Activated CD8-positive, alpha-beta memory T cell treated with anti-CD3 and anti-CD28 coated beads, Interleukin-2, amount 10 ng/mL, durations not matched to agents 7 days and 5 days (primary cell): ENCODE measurements at regions not wholly inside any gene's neighbourhood (a gene's known extent, or its start where the extent isn't known, plus 50 kb on each side); places are given as distances from the start of the nearest gene placed in this dataset.

ENCODE experiments used
- ATAC-seq: fragments of 150-1000 bp; cut with Tn5 transposase; one replicate; pipeline ENCODE4 v1.10.0; 2021; ENCODE audit warnings: moderate library complexity
- CTCF ChIA-PET: fragments of 350-600 bp; sonication (Branson Sonifier 250); formaldehyde crosslinking; loops from one replicate; lab custom pipeline; 2021; ENCODE audit warnings: antibody characterized with exemption; lab: Charles Lee
- DNase-seq: peaks from one replicate; pipeline ENCODE4 v3.0.0-alpha.2; 2020
- H3K27ac Mint-ChIP-seq: one replicate; pipeline ENCODE4 v1.8.0; 2021; ENCODE audit warnings: mild to moderate bottlenecking, mixed read lengths
- H3K27me3 Mint-ChIP-seq: one replicate; pipeline ENCODE4 v1.8.0; 2021; ENCODE audit warnings: mixed read lengths
- H3K36me3 Mint-ChIP-seq: one replicate; pipeline ENCODE4 v1.8.0; 2021; ENCODE audit warnings: mild to moderate bottlenecking, mixed read lengths
- H3K4me1 Mint-ChIP-seq: one replicate; pipeline ENCODE4 v1.8.0; 2021; ENCODE audit warnings: mixed read lengths
- H3K4me3 Mint-ChIP-seq: one replicate; pipeline ENCODE4 v1.8.0; 2021; ENCODE audit warnings: mild to moderate bottlenecking, moderate library complexity, mixed read lengths
- H3K9me3 Mint-ChIP-seq: one replicate; pipeline ENCODE4 v1.8.0; 2022; ENCODE audit warnings: low read depth, mixed read lengths

- no peak for ATAC-seq
- Mint-ChIP-seq H3K27me3 (no peaks in the 10 kb centered on the region), H3K27ac (no peak overlapping the region), H3K4me1 (peaks cover 4% of the 10 kb centered on the region), H3K4me3 (no peak overlapping the region), H3K36me3 (no peaks in the 10 kb centered on the region), H3K9me3 (no peaks in the 10 kb centered on the region)
- CTCF ChIA-PET, result no interaction called here
- DNase-seq, result no peak
Measured at GRCh38 chr4:159010563-159011260, 92.2 kb upstream of the RAPGEF2 start.

GRCh38 chr4:159012381-159012780 lies 90.5 kb upstream of the RAPGEF2 start:
- Mint-ChIP-seq H3K27me3 (no peaks in the 10 kb centered on the region), H3K4me1 (peaks cover 1% of the 10 kb centered on the region), H3K27ac (no peak overlapping the region), H3K4me3 (no peak overlapping the region), H3K9me3 (no peaks in the 10 kb centered on the region), H3K36me3 (no peaks in the 10 kb centered on the region)
- DNase-seq, result no peak
- no peak for ATAC-seq
- CTCF ChIA-PET, result no interaction called here

- H3K27me3 Mint-ChIP-seq, result no peaks in the 10 kb centered on the region
- H3K36me3 Mint-ChIP-seq, result no peaks in the 10 kb centered on the region
- ATAC-seq (no peak), DNase-seq (no peak)
- peaks cover 1% of the 10 kb centered on the region for H3K4me1 Mint-ChIP-seq
- no peak overlapping the region for H3K27ac Mint-ChIP-seq
- H3K9me3 Mint-ChIP-seq, result no peaks in the 10 kb centered on the region
- H3K4me3 Mint-ChIP-seq, result no peak overlapping the region
- CTCF ChIA-PET, result no interaction called here
Measured at GRCh38 chr4:159013692-159014091, 89.2 kb upstream of the RAPGEF2 start.

GRCh38 chr4:159014859-159015258 lies 88.0 kb upstream of the RAPGEF2 start:
- CTCF ChIA-PET, result interaction anchor here (1.0 kb wide), 1 partner anchor 9 kb away, joined by 3 read pairs; no protein-coding TSS in a partner anchor
- H3K36me3 Mint-ChIP-seq, result no peaks in the 10 kb centered on the region
- no peak overlapping the region for H3K4me3 Mint-ChIP-seq
- no peak overlapping the region for H3K27ac Mint-ChIP-seq
- no peak for ATAC-seq
- H3K27me3 Mint-ChIP-seq, result no peaks in the 10 kb centered on the region
- H3K4me1 Mint-ChIP-seq, result peaks cover 1% of the 10 kb centered on the region
- no peak for DNase-seq
- no peaks in the 10 kb centered on the region for H3K9me3 Mint-ChIP-seq

- Mint-ChIP-seq H3K27me3 (no peaks in the 10 kb centered on the region), H3K9me3 (no peaks in the 10 kb centered on the region), H3K27ac (no peak overlapping the region), H3K36me3 (no peaks in the 10 kb centered on the region), H3K4me3 (no peak overlapping the region), H3K4me1 (peaks cover 1% of the 10 kb centered on the region)
- CTCF ChIA-PET, result interaction anchor here (1.4 to 1.6 kb wide), 2 partner anchors 11 to 159 kb away, joined by 3 to 6 read pairs; no protein-coding TSS in a partner anchor
- ATAC-seq, result no peak
- no peak for DNase-seq
Measured at GRCh38 chr4:159015841-159016240, 87.0 kb upstream of the RAPGEF2 start.

GRCh38 chr4:159016593-159017024 lies 86.3 kb upstream of the RAPGEF2 start:
- no peaks in the 10 kb centered on the region for H3K36me3 Mint-ChIP-seq
- CTCF ChIA-PET, result interaction anchor here (1.4 to 1.6 kb wide), 2 partner anchors 10 to 160 kb away, joined by 3 to 6 read pairs; no protein-coding TSS in a partner anchor
- H3K27ac Mint-ChIP-seq, result no peak overlapping the region
- DNase-seq, result no peak
- no peak for ATAC-seq
- H3K27me3 Mint-ChIP-seq, result no peaks in the 10 kb centered on the region
- no peaks in the 10 kb centered on the region for H3K9me3 Mint-ChIP-seq
- H3K4me1 Mint-ChIP-seq, result peaks cover 1% of the 10 kb centered on the region
- H3K4me3 Mint-ChIP-seq, result no peak overlapping the region

GRCh38 chr4:159017323-159018026 lies 85.4 kb upstream of the RAPGEF2 start:
- H3K4me3 Mint-ChIP-seq, result no peak overlapping the region
- CTCF ChIA-PET, result interaction anchor here (1.4 kb wide), 1 partner anchor 94 kb away, joined by 4 read pairs; no protein-coding TSS in a partner anchor
- no peaks in the 10 kb centered on the region for H3K27me3 Mint-ChIP-seq

GRCh38 chr4:159018062-159018629 lies 84.7 kb upstream of the RAPGEF2 start:
- CTCF ChIA-PET, result interaction anchor here (1.4 kb wide), 1 partner anchor 93 kb away, joined by 4 read pairs; no protein-coding TSS in a partner anchor
- H3K9me3 Mint-ChIP-seq, result no peaks in the 10 kb centered on the region
- H3K4me3 Mint-ChIP-seq, result no peak overlapping the region
- H3K27me3 Mint-ChIP-seq, result no peaks in the 10 kb centered on the region
- DNase-seq, result no peak
- H3K27ac Mint-ChIP-seq, result no peak overlapping the region
- peaks cover 1% of the 10 kb centered on the region for H3K4me1 Mint-ChIP-seq
- H3K36me3 Mint-ChIP-seq, result no peaks in the 10 kb centered on the region
- ATAC-seq, result no peak

More at GRCh38 chr4:159017323-159018026, 85.4 kb upstream of the RAPGEF2 start:
- no peaks in the 10 kb centered on the region for H3K9me3 Mint-ChIP-seq
- ATAC-seq (no peak), DNase-seq (no peak)
- peaks cover 1% of the 10 kb centered on the region for H3K4me1 Mint-ChIP-seq
- H3K36me3 Mint-ChIP-seq, result no peaks in the 10 kb centered on the region
- H3K27ac Mint-ChIP-seq, result no peak overlapping the region

- Mint-ChIP-seq H3K27ac (no peak overlapping the region), H3K4me1 (peaks cover 1% of the 10 kb centered on the region), H3K36me3 (no peaks in the 10 kb centered on the region), H3K9me3 (no peaks in the 10 kb centered on the region), H3K4me3 (no peak overlapping the region), H3K27me3 (no peaks in the 10 kb centered on the region)
- CTCF ChIA-PET, result interaction anchor here (0.6 kb wide), 1 partner anchor 103 kb away, joined by 3 read pairs; no protein-coding TSS in a partner anchor
- no peak for ATAC-seq
- DNase-seq, result no peak
Measured at GRCh38 chr4:159019356-159019755, 83.5 kb upstream of the RAPGEF2 start.

GRCh38 chr4:159021597-159022385 lies 81.1 kb upstream of the RAPGEF2 start:
- Mint-ChIP-seq H3K27ac (no peak overlapping the region), H3K27me3 (no peaks in the 10 kb centered on the region), H3K36me3 (no peaks in the 10 kb centered on the region), H3K4me3 (no peak overlapping the region), H3K9me3 (no peaks in the 10 kb centered on the region), H3K4me1 (no peaks in the 10 kb centered on the region)
- DNase-seq, result no peak
- no peak for ATAC-seq
- CTCF ChIA-PET, result interaction anchor here (1.6 kb wide), 1 partner anchor 170 kb away, joined by 3 read pairs; no protein-coding TSS in a partner anchor

GRCh38 chr4:159023741-159024140 lies 79.1 kb upstream of the RAPGEF2 start:
- ATAC-seq (no peak), DNase-seq (no peak)
- CTCF ChIA-PET, result no interaction called here
- Mint-ChIP-seq H3K27ac (no peak overlapping the region), H3K9me3 (no peaks in the 10 kb centered on the region), H3K27me3 (no peaks in the 10 kb centered on the region), H3K4me3 (no peak overlapping the region), H3K36me3 (no peaks in the 10 kb centered on the region), H3K4me1 (no peaks in the 10 kb centered on the region)

GRCh38 chr4:159024266-159024665 lies 78.6 kb upstream of the RAPGEF2 start:
- no peaks in the 10 kb centered on the region for H3K27me3 Mint-ChIP-seq
- no peak for ATAC-seq

GRCh38 chr4:159024828-159025227 lies 78.1 kb upstream of the RAPGEF2 start:
- no peak for DNase-seq
- Mint-ChIP-seq H3K4me1 (no peaks in the 10 kb centered on the region), H3K4me3 (no peak overlapping the region), H3K9me3 (no peaks in the 10 kb centered on the region), H3K36me3 (no peaks in the 10 kb centered on the region), H3K27me3 (no peaks in the 10 kb centered on the region), H3K27ac (no peak overlapping the region)
- ATAC-seq, result no peak
- CTCF ChIA-PET, result no interaction called here

More at GRCh38 chr4:159024266-159024665, 78.6 kb upstream of the RAPGEF2 start:
- no peak overlapping the region for H3K4me3 Mint-ChIP-seq
- H3K9me3 Mint-ChIP-seq, result no peaks in the 10 kb centered on the region
- H3K4me1 Mint-ChIP-seq, result no peaks in the 10 kb centered on the region
- H3K36me3 Mint-ChIP-seq, result no peaks in the 10 kb centered on the region
- no peak for DNase-seq
- H3K27ac Mint-ChIP-seq, result no peak overlapping the region
- CTCF ChIA-PET, result no interaction called here
